Fibroblast of skin of abdomen (primary cell): ENCODE measurements at regions not wholly inside any gene's neighbourhood (a gene's known extent, or its start where the extent isn't known, plus 50 kb on each side); places are given as distances from the start of the nearest gene placed in this dataset.

Source experiments
- DNase-seq: peaks from one replicate; pipeline ENCODE4 v3.0.0-alpha.2; 2013

DNA sequence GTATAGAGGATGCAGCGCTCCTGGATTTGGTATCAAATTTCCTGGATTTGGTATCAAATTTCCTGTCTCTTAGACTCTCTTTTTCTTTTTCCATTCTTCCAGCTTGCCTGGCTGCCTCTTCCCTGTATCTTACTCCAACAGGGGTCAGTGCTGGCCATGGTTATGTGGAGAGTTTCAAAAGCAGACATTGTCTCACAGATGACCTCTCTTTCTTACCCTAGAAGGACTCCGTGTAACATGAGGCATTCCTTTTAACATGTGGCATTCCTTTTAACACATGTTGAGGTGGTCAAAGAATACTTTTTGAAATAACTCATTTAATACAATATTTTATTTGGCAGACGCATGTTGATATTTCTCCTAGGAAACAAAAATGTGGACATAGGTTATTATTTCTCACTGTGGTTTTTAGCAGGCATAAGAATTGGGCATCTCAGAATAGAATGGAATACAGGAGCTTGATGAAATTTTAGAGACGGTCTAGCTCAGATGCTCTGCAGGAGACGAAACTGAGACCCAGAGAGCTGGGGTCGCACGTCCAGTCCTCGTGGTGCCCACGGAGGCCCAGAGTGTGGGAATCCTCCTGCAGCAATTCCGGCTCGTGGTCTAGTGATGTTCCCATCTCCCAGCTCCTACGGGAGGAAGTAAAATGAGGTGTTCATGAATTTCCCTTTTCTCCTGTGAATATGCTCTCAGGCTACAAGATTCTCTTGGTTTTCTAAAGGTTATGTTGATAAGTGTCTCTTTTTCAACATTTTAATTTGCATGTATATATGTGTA, 59.6 kb upstream of the PITRM1 start:
- DNase-seq = peak; percentile 85

DNA sequence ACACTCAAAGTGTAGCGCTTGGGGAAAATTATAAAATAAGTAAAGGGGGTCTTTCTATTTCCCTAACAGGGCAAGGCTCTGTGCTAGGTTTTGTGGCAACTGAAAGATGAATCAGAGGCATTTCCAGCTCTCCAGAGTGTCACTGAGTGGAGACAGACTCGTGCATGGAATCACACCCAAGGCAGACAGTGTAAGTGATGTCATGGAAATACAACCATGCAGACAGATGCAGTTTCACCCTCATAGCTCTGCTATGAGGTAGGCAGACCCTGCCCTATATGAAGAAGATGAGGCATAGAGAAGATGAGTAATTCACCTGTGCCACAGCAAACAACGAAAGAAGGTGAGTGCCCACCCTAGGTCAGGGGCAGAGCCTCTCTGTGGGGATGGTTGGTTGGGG, 57.2 kb upstream of the PITRM1 start:
- DNase-seq = peak; percentile 58

DNA sequence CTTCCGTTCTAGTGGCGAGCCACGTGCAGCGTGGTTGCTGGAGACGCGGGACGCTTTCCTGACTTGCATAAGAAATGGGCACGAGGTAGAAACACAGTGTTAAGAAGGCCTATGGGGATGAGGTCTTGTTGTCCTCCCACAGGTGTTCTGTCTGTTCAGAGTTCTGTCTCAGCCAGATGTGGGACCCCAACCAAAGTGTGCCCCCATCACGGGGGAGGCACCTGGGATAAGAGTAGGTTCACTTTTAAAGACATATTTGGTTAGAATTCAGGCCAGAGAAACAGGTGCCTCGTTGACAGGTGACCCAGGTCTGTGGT, 56.0 kb upstream of the PITRM1 start:
- DNase-seq = no peak

- peak; percentile 97 for DNase-seq
Observed at GRCh38 chr10:3226960-3227744, 54.6 kb upstream of the PITRM1 start.

GRCh38 chr10:3225561-3225960, 53.0 kb upstream of the PITRM1 start:
- DNase-seq = peak; percentile 96

DNA sequence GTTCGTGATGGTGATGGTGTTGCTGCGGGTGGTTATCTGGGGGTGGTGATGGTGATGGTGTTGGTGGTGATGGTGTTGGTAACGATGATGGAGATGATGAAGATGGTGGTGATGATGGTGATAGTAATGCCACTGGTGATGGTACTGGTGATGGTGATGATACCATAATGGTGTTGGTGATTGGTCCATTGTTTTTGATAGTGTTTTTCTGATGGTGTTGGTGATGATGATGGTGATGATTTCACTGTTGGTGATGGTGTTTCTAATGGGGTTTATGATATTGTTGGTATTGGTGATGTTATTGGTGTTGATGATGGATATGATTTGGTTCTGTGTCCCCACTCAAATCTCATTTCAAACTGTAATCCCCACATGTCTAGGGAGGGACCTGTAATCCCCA, 51.7 kb upstream of the PITRM1 start:
- no peak for DNase-seq

DNA sequence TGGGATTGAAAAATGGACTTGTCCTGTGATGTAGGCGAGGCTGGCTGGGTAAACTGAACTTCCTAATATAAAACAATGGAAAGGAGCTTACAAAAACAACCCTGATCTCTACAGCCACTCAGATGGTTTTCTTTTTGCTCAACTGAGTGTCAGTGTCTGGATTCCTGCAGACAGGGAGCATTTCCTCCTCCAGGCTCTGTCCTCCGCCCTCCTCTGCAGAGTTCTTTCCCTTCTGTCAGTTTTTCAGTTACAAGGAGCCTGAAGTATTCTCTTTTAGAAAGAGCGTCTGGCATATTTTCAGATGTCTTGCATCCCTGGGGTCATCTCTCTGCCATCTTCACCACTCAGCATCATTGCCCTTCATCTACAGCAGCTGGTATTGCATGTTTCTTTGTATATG, 50.0 kb upstream of the PITRM1 start:
- no peak for DNase-seq
